Small intestine (tissue), 7 donors: ENCODE measurements at regions not wholly inside any gene's neighbourhood (a gene's known extent, or its start where the extent isn't known, plus 50 kb on each side); places are given as distances from the start of the nearest gene placed in this dataset.

ENCODE experiments used
- DNase-seq, 2 donors: peaks; one replicate each; pipeline versions ENCODE4 v3.0.0 to v3.0.0-alpha.2; 2013
- FAIRE-seq: peaks from 2 replicates; lab custom pipeline; 2012; peaks lifted over from hg19 to GRCh38; lab: Jason Lieb, UNC
- H3K27ac ChIP-seq, 3 donors: one replicate each; pipeline ENCODE4 v1.5.1; 2013; ENCODE audit warnings: low read length in 2 of 3, mild to moderate bottlenecking in 2 of 3, control low read depth in 1 of 3, inconsistent platforms in 1 of 3, low read depth in 1 of 3, moderate library complexity in 1 of 3
- H3K27me3 ChIP-seq, 3 donors: one replicate each; pipeline ENCODE4 v1.6.1; 2013; ENCODE audit warnings: low read length in 3 of 3, inconsistent platforms in 1 of 3; ENCODE audit not compliant: control insufficient read depth in 3 of 3, insufficient read depth in 3 of 3
- H3K36me3 ChIP-seq, 3 donors: one replicate each; pipeline ENCODE4 v1.6.1; 2013; ENCODE audit warnings: low read length in 3 of 3, inconsistent platforms in 1 of 3, low read depth in 1 of 3, mild to moderate bottlenecking in 1 of 3, moderate library complexity in 1 of 3; ENCODE audit not compliant: control insufficient read depth in 3 of 3, insufficient read depth in 2 of 3
- H3K4me1 ChIP-seq, 3 donors: one replicate each; pipeline ENCODE4 v1.6.1; 2013; ENCODE audit warnings: low read length in 2 of 3, inconsistent platforms in 1 of 3, low read depth in 1 of 3, mild to moderate bottlenecking in 1 of 3, moderate library complexity in 1 of 3; ENCODE audit not compliant: control insufficient read depth in 3 of 3, insufficient read depth in 2 of 3
- H3K4me3 ChIP-seq, 3 donors: one replicate each; pipeline ENCODE4 v1.5.1; 2013; ENCODE audit warnings: low read length in 3 of 3, control low read depth in 1 of 3, inconsistent platforms in 1 of 3, low read depth in 1 of 3, mild to moderate bottlenecking in 1 of 3, moderate library complexity in 1 of 3
- H3K9me3 ChIP-seq, 2 donors: one replicate each; pipeline ENCODE4 v1.6.1; 2013; ENCODE audit warnings: low read depth in 1 of 2, low read length in 1 of 2; ENCODE audit not compliant: control insufficient read depth in 2 of 2, insufficient read depth in 1 of 2
- WGBS, 3 donors: extraction: QIAGEN DNeasy Blood & Tissue Kit; methylation state at CpG; one replicate each; pipeline ENCODE4 v1.1.7; 2013; 5-methylcytosine and 5-hydroxymethylcytosine counted together
- donor health status: healthy with polysubstance abuse.
- donor health status: control.
- donor health status: control.
- donor health status: Bipolar disorder and iron deficiency.
- donor health status: healthy.

GRCh38 chr14:104277416-104278213, 139.2 kb downstream of the KIF26A start:
- DNase-seq (no peak), FAIRE-seq (no peak)
- 86 to 87% (median 87%) methylated on average over 29 to 30 of the region's 30 CpGs for WGBS, 3 donors
- H3K27ac ChIP-seq, result no peak overlapping the region
- no peaks in the 10 kb centered on the region for H3K36me3 ChIP-seq
- H3K9me3 ChIP-seq, result peaks cover 0 to 4% of the 10 kb centered on the region in 2 donors
- no peaks in the 10 kb centered on the region for H3K4me1 ChIP-seq
- H3K27me3 ChIP-seq, result no peaks in the 10 kb centered on the region
- no peak overlapping the region for H3K4me3 ChIP-seq

GRCh38 chr14:104278214-104278534, 139.8 kb downstream of the KIF26A start:
- Histone ChIP-seq H3K36me3 (no peaks in the 10 kb centered on the region), H3K4me1 (peaks cover 0 to 3% (median 2%) of the 10 kb centered on the region in 3 donors), H3K9me3 (peaks cover 0 to 4% of the 10 kb centered on the region in 2 donors), H3K4me3 (no peak overlapping the region), H3K27me3 (no peaks in the 10 kb centered on the region), H3K27ac (no peak overlapping the region)
- 64 to 79% (median 76%) methylated on average over 4 of the region's 4 CpGs for WGBS, 3 donors
- no peak for DNase-seq
- no peak for FAIRE-seq

GRCh38 chr14:104280085-104280901, 141.9 kb downstream of the KIF26A start:
- H3K9me3 ChIP-seq, result peaks cover 0 to 4% of the 10 kb centered on the region in 2 donors
- no peak for DNase-seq
- no peak for FAIRE-seq
- H3K27ac ChIP-seq, result no peak overlapping the region
- H3K4me1 ChIP-seq, result peaks cover 0 to 7% (median 6%) of the 10 kb centered on the region in 3 donors
- no peaks in the 10 kb centered on the region for H3K27me3 ChIP-seq
- no peak overlapping the region for H3K4me3 ChIP-seq
- no peaks in the 10 kb centered on the region for H3K36me3 ChIP-seq
- WGBS, 3 donors, result 90 to 92% (median 91%) methylated on average over 32 of the region's 32 CpGs

GRCh38 chr14:104280902-104281767, 142.7 kb downstream of the KIF26A start:
- H3K4me1 ChIP-seq, result peaks cover 0 to 7% (median 6%) of the 10 kb centered on the region in 3 donors
- no peaks in the 10 kb centered on the region for H3K36me3 ChIP-seq
- FAIRE-seq (no peak), DNase-seq (no peak)
- H3K27me3 ChIP-seq, result no peaks in the 10 kb centered on the region
- no peak overlapping the region for H3K4me3 ChIP-seq
- WGBS, 3 donors, result 80 to 83% (median 81%) methylated on average over 22 to 24 of the region's 24 CpGs
- H3K27ac ChIP-seq, result no peak overlapping the region
- H3K9me3 ChIP-seq, result peaks cover 0 to 4% of the 10 kb centered on the region in 2 donors

DNA sequence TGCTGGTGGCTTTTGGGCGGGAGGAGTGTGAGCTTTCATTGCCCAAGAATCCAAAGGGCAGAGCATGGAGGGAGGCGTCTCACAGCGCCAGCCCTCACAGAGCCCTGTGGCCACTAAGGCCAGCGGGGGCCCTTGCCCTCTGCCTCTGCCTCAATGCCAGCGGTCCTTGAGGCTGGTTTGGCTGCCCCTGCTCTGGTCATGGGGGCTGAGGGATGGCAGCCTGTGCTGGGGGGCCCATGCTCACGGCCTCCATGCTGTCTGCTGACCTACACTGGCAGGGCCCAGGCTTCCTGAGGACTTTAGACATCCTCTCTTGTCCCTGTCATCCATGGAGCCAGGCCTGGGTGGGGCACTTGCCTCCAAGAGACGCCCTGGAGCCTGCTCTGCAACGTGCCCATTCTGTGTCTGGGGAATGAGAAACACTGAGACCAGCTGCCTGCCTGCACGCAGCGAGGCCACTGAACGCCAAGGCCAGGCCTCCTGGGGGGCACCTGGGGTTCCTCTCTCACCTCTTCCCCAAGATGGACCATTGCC, 143.4 kb downstream of the KIF26A start:
- peaks cover 0 to 7% (median 6%) of the 10 kb centered on the region in 3 donors for H3K4me1 ChIP-seq
- DNase-seq (no peak), FAIRE-seq (no peak)
- WGBS, 3 donors, result 52 to 76% (median 54%) methylated on average over 11 of the region's 11 CpGs
- H3K4me3 ChIP-seq, result no peak overlapping the region
- peaks cover 0 to 4% of the 10 kb centered on the region in 2 donors for H3K9me3 ChIP-seq
- H3K36me3 ChIP-seq, result no peaks in the 10 kb centered on the region
- no peak overlapping the region for H3K27ac ChIP-seq
- H3K27me3 ChIP-seq, result no peaks in the 10 kb centered on the region

DNA sequence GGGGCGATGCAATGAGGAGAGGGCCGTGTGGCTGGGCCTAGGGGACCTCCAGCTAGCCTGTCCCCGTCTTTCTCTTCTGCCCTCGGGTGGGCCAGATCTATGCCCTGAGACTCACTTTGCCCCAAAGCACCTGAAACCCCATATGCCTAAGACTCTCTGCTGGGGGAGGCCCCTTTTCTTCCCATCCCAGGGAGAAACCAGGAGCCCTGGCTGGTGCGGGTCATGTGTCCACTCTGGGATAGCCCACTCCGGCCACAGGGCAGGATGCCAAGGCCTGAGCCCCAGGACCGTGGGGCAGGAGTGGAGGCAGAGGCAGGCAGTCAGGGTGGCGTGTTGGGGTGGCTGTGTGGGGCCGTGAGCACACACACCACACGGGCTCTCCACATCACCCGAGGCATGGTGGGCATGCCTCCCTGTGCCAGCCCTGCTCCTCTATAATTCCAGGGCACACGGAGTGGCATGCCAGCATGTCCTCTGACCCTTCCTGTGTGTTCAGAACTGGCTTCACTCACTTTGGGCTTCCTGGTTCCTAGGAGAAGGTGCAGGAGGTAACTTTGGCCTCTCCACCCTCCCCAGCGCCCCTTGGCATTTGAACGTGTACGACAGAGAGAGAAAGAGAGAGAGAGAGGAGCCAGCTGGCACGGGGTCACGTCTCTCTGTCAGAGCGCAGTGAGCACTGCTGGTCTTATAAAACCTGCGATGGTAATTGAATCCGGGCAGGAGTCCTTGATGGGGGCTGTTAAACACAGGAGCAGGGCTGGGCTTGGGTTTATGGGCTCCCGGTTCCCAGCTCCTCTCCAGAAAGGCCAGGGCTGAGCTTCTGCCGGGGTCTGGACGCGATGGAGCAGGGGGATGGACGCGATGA, 144.2 kb downstream of the KIF26A start:
- no peak for DNase-seq
- WGBS, 3 donors, result 45 to 76% (median 47%) methylated on average over 25 to 26 of the region's 26 CpGs

DNA sequence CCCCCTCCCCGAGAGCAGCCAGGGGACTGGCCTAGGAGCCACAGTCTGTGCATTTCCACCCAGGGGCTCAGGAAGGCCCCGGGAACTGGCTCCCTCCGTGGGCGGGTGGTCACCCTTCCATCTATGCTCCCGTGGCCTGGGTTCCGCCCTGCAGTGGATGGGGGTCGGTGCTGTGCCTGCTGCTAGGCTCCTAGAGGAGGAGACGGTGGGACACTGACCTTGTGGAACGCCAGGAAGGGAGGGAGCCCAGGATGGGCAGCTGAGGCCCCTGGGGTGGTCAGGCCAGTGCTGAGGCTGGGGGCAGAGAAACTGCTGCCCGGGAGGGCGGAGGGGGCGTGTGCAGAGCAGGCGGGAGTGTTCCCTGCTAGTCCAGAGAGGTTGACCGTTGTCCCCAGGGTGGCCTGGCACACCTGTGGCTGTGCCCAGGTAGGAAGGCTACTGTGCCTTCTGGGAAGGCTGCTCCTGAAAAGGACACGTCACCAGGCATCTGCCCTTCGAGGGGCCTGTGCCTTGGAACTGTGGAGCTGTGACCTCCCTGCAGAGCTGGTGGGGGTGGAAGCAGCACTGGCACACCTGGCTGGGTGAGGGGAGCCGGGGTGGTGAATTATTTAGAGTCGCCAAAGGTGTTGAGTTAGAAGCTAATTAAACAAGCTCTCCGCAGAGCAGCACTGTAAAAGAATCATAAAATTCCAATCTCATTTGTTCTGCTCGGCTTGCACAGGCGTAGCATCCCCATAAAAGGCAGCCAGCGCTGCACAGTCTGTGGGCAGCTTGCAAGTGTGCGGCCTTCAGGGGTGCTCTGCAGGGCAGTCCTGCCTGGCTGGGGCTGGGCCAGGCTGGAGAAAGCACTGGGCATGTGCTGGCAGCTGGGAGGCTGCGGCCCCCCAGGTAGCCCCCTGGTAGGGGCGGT, 145.1 kb downstream of the KIF26A start:
- no peaks in the 10 kb centered on the region for H3K36me3 ChIP-seq
- WGBS, 3 donors, result 35 to 71% (median 48%) methylated on average over 22 to 25 of the region's 25 CpGs
- no peak overlapping the region for H3K4me3 ChIP-seq
- DNase-seq (peak in 1 of 2 donors; percentile 33), FAIRE-seq (no peak)
- H3K27ac ChIP-seq, result no peak overlapping the region
- no peaks in the 10 kb centered on the region for H3K9me3 ChIP-seq
- H3K4me1 ChIP-seq, result peaks cover 0 to 7% (median 6%) of the 10 kb centered on the region in 3 donors
- no peaks in the 10 kb centered on the region for H3K27me3 ChIP-seq

More for the DNA sequence above, 144.2 kb downstream of the KIF26A start:
- no peak overlapping the region for H3K27ac ChIP-seq
- peaks cover 0 to 4% of the 10 kb centered on the region in 2 donors for H3K9me3 ChIP-seq
- peaks cover 0 to 7% (median 6%) of the 10 kb centered on the region in 3 donors for H3K4me1 ChIP-seq
- H3K36me3 ChIP-seq, result no peaks in the 10 kb centered on the region
- H3K27me3 ChIP-seq, result no peaks in the 10 kb centered on the region
- no peak overlapping the region for H3K4me3 ChIP-seq
- no peak for FAIRE-seq
